DND-41 (cell line): ENCODE measurements at regions not wholly inside any gene's neighbourhood (a gene's known extent, or its start where the extent isn't known, plus 50 kb on each side); places are given as distances from the start of the nearest gene placed in this dataset.

Experiments used
- ATAC-seq: fragments of 200-7000 bp; cut with Tn5 transposase; 3 replicates; pipeline ENCODE4 v1.9.1; 2021; ENCODE audit warnings: low read depth; ENCODE audit not compliant: insufficient read depth
- DNase-seq: peaks from one replicate; pipeline ENCODE4 v3.0.0-alpha.2; 2020
- H2AFZ ChIP-seq: 2 replicates; pipeline ENCODE4 v1.6.0; 2012; ENCODE audit warnings: low read depth, low read length
- H3K27ac ChIP-seq: 2 replicates; pipeline ENCODE4 v1.5.1; 2012; ENCODE audit warnings: low read length, inconsistent platforms
- H3K27me3 ChIP-seq: fragments of 200-600 bp; sonication (generic); 2 replicates; pipeline ENCODE4 v1.6.0; 2012; ENCODE audit warnings: low read length, mild to moderate bottlenecking, inconsistent platforms; ENCODE audit not compliant: insufficient read depth, poor library complexity
- H3K36me3 ChIP-seq: 2 replicates; pipeline ENCODE4 v1.5.1; 2012; ENCODE audit warnings: low read length, inconsistent platforms; ENCODE audit not compliant: insufficient read depth
- H3K4me1 ChIP-seq: 2 replicates; pipeline ENCODE4 v1.5.1; 2012; ENCODE audit warnings: mild to moderate bottlenecking, low read length; ENCODE audit not compliant: insufficient read depth
- H3K4me2 ChIP-seq: 2 replicates; pipeline ENCODE4 v1.6.0; 2012; ENCODE audit warnings: mild to moderate bottlenecking, moderate library complexity, low read length, inconsistent platforms; ENCODE audit not compliant: insufficient read depth
- H3K4me3 ChIP-seq, 2 experiments: fragments of 200-600 bp in 1 of 2; shearing (Covaris generic) in 1 of 2; 2 replicates each; pipeline ENCODE4 v1.5.1; 2012 to 2016; ENCODE audit warnings: inconsistent platforms in 2 of 2, low read length in 2 of 2, mild to moderate bottlenecking in 2 of 2, low read depth in 1 of 2, moderate library complexity in 1 of 2
- H3K79me2 ChIP-seq: 2 replicates; pipeline ENCODE4 v1.6.0; 2012; ENCODE audit warnings: low read length, inconsistent platforms; ENCODE audit not compliant: insufficient read depth
- H3K9ac ChIP-seq: 2 replicates; pipeline ENCODE4 v1.6.0; 2012; ENCODE audit warnings: low read depth, mild to moderate bottlenecking, inconsistent platforms, low read length, moderate library complexity
- H3K9me3 ChIP-seq: 2 replicates; pipeline ENCODE4 v1.5.1; 2012; ENCODE audit warnings: low read length, moderate library complexity, mild to moderate bottlenecking, inconsistent platforms; ENCODE audit not compliant: insufficient read depth, severe bottlenecking
- H4K20me1 ChIP-seq: 2 replicates; pipeline ENCODE4 v1.6.0; 2012; ENCODE audit warnings: low read length; ENCODE audit not compliant: insufficient read depth
- CTCF ChIP-seq: IDR thresholded peaks from 2 replicates; pipeline ENCODE4 v1.5.1; 2012; ENCODE audit warnings: borderline replicate concordance, low read length, moderate library complexity, mild to moderate bottlenecking; ENCODE audit not compliant: poor library complexity, severe bottlenecking; ENCODE audit errors: extremely low read depth
- EZH2 ChIP-seq: IDR thresholded peaks from 3 replicates; pipeline ENCODE4 v1.6.1; 2012; ENCODE audit warnings: borderline replicate concordance, low read depth, mild to moderate bottlenecking, moderate library complexity, low read length, inconsistent platforms; ENCODE audit not compliant: severe bottlenecking

GRCh38 chr2:196511258-196512168 lies 128.0 kb upstream of the CCDC150 start:
- Histone ChIP-seq H2AFZ (no peak overlapping the region), H3K9me3 (no peaks in the 10 kb centered on the region), H3K4me3 (no peak overlapping the region), H3K36me3 (no peaks in the 10 kb centered on the region), H3K4me1 (no peaks in the 10 kb centered on the region), H3K9ac (no peak overlapping the region), H3K4me2 (no peak overlapping the region), H3K79me2 (no peaks in the 10 kb centered on the region), H4K20me1 (no peaks in the 10 kb centered on the region), H3K27ac (no peak overlapping the region), H3K27me3 (no peaks in the 10 kb centered on the region)
- TF ChIP-seq EZH2 (no peak), CTCF (no peak)
- DNase-seq (no peak), ATAC-seq (no peak)

GRCh38 chr2:196513796-196514526 lies 125.6 kb upstream of the CCDC150 start:
- no peak for TF ChIP-seq CTCF
- TF ChIP-seq EZH2 = no peak

GRCh38 chr2:196514641-196515040 lies 124.9 kb upstream of the CCDC150 start:
- no peaks in the 10 kb centered on the region for H4K20me1 ChIP-seq
- no peak overlapping the region for H3K9ac ChIP-seq
- H3K36me3 ChIP-seq = no peaks in the 10 kb centered on the region
- no peaks in the 10 kb centered on the region for H3K79me2 ChIP-seq
- H3K9me3 ChIP-seq = no peaks in the 10 kb centered on the region
- no peak overlapping the region for H3K4me2 ChIP-seq
- ATAC-seq (no peak), DNase-seq (no peak)
- H3K4me3 ChIP-seq = no peak overlapping the region
- no peak overlapping the region for H2AFZ ChIP-seq
- TF ChIP-seq CTCF (no peak), EZH2 (no peak)
- H3K27ac ChIP-seq = no peak overlapping the region
- H3K4me1 ChIP-seq = no peaks in the 10 kb centered on the region
- no peaks in the 10 kb centered on the region for H3K27me3 ChIP-seq

More at GRCh38 chr2:196513796-196514526, 125.6 kb upstream of the CCDC150 start:
- Histone ChIP-seq H3K27ac (no peak overlapping the region), H3K9ac (no peak overlapping the region), H3K9me3 (no peaks in the 10 kb centered on the region), H3K36me3 (no peaks in the 10 kb centered on the region), H3K4me1 (no peaks in the 10 kb centered on the region), H2AFZ (no peak overlapping the region), H3K4me3 (no peak overlapping the region), H3K27me3 (no peaks in the 10 kb centered on the region), H3K79me2 (no peaks in the 10 kb centered on the region), H3K4me2 (no peak overlapping the region), H4K20me1 (no peaks in the 10 kb centered on the region)
- DNase-seq (no peak), ATAC-seq (no peak)
